ENCODE measurements at regions not wholly inside any gene's neighbourhood (a gene's known extent, or its start where the extent isn't known, plus 50 kb on each side); places are given as distances from the start of the nearest gene placed in this dataset.
"Not testable (repeated sequence)": the region's sequence is repeated elsewhere in the genome, so short reads cannot be mapped to it uniquely, and the experiment has no call there.

DNA sequence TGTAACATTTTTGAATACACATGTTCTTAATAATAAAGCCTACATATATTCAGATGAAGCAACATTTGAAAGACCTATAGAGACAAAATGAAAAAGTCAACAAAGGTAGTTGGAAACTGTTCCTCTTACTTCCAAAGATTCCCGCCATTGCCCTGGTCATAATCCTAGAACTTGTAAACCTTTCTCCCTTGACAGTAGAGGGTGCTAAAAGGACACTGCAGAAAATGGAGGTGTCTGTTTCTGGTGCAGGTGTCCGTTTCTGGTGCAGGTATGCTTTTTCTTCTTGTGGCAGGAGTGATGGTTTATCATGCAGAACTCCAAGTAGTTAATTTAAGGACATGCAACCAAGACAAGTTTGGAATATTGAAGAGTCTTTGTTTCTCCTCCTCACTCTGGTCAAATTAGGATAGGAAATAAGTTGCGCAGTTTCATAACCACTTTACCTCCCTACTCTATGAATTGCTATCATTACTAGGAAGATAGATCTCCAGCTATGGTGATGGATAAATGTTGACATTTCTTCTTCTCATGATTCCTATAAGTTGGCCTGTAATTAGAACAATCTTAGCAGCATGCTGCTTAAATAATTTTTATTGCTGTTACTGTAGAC lies 56.0 kb upstream of the FAM174A start:
- ATAC-seq: no peak

DNA sequence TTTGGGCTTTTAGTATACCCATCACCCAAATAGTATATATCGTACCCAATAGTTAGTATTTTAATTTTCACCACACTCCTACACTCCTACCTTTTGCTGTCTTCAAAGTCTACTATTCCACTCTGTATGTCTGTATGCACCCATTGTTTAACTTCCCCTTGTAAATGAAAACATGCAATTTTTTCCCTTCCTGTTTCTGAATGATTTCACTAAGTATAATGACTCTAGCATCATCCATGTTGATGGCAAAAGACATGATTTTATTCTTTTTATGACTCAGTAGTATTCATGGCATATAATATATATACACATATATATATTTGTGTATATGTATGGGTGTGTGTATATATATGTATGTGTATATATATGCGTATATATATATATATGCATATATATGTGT lies 63.1 kb upstream of the FAM174A start:
- ATAC-seq: no peak

DNA sequence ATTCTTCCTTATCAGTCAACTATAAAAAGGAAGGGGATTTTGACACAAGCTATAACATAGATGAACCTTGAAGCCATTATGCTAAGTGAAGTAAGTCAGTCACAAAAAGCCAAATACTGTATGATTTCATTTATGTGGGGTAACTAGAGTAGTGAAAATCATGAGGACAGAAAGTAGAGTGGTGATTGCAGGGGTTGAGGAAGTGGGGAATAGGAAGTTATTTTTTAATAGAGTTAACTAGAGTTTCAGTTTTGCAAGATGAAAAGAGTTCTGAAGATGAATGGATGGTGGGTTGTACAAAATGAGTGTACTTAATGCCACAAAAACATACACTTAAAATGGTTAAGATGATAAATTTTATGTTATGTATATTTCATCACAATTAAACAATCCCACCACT lies 65.4 kb upstream of the FAM174A start:
- ATAC-seq: no peak

DNA sequence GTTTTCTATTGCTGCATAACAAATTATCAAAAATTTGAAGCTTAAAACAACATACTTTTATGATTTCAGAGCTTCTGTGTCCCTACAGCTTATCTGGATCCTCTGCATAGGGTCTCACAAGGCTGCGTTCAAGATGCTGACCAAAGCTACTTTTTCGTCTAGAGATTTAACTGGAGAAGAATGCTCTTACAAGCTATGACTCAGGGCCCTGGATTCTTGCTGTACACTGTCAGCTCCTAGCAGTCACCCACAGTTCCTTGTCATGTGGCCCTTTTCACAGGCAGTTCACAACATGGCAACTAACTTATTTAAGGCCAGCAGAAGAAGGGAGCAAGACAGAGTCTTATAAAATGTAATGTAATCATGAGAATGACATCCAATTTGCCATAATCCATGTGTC lies 70.8 kb upstream of the FAM174A start:
- no peak for ATAC-seq

DNA sequence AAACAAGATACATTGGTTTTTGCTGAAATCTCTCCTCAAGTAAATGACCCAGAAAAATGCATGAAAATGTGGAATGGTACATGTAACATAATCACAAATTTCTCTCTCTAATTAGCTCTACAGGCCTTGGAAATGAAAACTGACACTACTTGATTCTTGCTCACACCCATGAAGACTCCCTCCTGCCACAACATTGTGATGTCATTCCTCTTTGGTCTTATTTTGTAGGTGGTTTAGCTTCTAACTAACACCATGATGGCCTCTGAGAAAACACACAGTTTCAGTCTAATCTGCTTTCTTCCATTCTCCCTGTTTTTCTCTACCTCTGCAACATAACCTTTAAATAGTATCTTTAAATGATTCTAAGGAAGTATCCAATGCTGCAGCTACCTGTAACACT lies 78.6 kb upstream of the FAM174A start:
- ATAC-seq: no peak

DNA sequence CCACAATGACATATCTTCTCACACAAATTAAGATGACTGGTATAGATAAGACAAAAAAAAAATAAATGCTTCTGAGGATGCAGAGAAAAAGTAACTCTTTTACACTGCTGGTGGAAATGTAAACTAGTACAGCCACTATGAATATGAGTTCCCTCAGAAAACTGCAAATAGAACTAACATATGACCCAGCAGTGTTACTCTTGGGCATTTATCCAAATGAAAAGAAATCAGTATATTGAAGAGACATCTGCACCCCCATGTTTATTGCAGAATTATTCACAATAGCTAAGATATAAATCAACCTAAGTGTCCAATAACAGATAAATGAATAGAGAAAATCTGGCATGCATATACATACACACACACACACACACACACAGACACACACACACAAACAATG lies 83.0 kb upstream of the FAM174A start:
- ATAC-seq: no peak

DNA sequence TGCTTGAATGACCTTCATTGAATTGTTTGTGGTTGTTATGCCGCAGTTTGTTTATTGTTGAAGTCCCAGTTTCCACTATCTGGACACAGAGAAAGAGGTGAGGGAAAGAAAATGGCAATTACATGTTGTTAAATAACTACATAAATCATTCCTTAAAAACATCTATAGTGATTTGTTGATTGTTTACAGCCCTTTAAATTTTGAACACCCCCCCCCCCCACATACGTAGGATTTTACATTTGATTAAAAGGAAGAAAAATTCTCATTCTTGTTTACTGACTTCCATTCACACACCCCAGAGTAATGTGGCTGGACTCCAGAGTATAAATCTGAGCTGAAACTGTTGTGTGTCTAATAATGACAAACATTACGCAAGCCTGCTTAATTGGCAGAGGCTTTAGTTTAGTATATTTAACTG lies 87.1 kb upstream of the FAM174A start:
- ATAC-seq: no peak

DNA sequence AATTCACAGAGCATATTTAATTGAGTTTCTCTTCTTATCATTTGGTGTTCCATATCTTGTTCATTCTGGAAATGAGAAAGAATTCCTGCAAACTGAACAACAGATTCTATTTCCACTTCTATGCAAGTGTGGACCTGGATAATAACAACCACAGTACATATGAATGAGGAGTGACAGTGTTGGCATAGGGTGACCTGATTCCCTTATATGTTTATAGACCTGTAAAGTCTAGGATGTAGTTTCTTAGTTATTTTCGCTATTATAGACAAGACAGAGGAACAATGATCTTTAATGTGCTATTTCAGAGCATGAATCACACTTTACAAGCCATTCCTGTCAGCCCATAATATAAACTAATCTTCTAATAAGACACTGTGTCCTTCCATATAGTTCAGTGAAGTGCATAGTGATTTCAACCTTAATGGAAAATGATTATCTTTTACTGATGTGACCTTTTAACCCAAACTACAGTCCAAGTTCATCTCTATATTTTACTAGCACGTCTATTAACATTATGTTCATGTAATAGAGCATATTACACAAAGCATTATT lies 88.2 kb upstream of the FAM174A start:
- no peak for ATAC-seq

DNA sequence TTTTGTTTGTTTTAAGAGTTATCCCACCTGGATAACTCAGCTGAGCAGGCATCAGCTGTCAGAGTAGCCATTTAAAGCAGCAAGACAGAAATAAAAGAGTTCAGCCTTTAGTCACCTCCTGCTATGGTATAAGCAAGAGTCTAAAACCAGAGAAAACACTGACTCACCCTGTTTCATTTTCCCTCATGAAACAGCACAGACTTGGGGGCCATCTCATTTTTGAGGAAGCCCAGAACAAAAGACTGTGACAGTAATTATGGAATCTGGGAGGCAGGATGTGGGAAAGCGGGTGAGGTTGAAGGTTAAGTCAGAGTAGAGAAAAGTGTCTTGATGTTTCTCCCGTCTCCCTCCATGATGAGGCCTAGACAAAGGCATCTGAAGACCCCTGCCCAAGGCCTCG lies 90.2 kb upstream of the FAM174A start:
- ATAC-seq: no peak

DNA sequence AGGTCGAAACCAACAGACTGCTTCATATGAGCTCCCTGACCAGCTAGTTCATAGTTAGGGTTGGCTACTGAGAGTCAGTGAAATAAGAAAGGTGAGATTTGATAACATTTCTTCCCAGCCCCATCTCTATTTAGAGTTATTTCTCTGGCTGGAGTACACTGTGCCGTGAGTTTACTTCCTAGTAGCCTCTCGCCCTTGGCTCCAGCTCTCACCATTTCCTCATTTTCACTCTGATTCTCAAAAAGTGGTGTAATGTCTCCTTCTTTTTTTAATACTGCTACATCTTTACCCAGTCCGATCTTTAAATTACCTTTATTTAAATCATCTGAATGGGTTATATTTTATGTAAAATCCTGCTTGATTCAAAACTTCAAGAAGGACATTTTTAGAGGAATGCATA lies 100.4 kb upstream of the FAM174A start:
- ATAC-seq: no peak

DNA sequence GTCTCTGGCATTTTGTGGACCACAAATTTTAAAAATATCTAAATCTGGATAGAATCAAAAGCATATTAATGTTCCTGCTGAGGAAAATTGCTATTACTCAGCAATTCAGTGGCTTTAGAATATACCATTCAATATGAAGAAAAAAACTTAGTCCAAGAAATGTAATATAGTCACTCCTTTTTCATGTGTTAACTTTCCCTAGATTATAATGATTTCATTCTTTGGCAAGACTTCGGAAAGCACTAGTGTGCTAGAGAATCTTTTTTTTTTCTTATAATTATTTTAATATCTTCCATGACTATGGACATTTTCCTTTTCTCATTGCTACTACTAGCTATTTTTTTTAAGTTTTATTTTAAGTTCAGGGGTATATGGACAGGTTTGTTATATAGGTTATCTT lies 102.4 kb upstream of the FAM174A start:
- no peak for ATAC-seq

DNA sequence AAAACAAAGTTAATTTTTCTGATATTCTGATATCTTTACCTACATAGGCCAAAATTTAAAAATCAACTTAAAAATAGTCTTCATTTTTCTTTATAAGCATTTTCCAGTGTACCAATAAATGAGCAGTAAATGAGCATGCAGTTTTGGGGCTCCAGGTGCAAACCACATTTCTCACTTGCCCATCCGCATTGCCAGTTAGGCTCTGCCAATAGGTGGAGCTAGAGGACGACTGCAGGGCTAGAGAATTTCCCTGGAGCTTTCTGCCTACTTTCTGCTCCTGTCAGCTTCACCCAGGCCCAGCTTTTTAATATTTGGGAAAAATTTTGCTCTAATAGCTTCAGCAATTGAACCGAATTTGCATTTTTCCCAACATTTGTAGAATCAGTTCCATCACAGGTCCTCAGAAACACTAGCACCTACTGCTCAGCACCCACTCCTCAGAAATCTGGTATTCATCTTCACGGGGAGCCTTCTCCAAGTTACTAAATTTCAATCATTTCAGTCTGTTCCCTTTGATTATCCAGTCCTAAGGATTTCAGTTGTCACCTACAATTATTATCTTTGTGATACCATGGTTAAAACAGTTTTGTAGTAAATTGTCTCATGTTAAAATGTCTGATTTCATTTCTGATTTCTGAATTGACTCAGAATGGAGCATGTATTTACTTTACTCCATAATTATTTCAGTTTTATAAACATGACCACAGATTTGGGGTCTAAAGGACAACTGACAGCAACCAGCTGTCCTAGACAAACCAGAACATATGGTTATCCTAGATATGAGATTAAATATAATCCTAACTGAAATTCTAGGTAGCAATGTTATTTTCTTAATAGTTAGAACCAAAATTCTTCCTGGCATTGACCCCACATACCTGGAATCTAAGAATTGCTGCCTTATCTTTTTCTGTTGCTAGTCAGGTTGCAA lies 104.6 kb upstream of the FAM174A start:
- ATAC-seq: no peak

DNA sequence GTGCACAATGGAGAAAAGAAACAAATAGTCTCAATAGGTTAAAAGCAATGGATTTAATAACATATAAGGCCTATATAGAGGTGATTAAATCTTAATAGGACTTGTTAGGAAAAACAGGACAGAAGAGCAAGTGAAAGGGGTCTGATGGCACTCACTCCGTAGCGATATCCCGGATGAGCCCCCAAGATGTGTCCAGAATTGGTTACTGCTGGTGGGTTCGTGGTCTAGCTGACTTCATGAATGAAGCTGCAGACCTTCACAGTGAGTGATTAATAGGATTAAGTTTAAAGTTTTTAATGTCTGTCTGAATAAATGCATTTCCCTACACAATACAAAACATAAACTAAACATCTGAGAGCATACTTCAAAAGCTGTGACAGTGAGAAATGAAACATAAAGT lies 110.4 kb upstream of the FAM174A start:
- ATAC-seq: no peak

DNA sequence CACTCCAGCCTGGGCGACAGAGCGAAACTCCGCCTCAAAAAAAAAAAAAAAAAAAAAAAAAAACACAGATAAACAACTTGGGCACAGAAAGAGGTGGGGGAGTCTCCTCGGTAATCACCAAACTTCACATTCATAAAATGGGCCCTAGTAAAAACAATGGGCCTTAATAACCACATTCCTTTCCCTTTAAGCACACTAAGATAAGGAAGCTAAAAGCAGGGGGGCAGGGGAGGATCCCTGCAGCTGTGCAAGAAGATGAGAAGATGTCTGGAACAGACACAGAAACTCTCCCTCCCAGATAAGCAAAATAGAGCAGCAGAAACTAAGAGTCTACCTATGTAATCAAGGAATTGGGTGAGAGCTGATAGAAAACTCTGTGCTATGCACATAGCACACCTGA lies 111.2 kb upstream of the FAM174A start:
- no peak for ATAC-seq

DNA sequence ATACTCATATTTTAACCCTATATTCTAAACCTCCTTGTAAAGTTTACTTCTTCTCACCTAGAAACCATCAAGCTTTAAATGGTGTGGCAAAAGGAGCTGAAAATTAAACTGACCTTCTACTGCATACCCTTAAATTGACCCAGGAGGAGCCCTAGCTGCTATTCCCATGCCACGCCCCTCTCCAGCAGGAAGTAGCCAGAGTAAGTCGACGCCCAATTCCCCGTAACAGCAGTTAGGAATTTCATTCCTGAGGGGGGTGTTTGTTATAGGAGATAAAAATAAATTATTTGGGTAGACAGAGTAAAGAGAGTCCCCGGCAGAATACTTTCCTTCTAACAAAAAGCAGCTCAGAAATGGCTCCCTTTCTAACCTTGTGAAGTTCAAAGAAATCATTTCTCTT lies 111.8 kb upstream of the FAM174A start:
- ATAC-seq: no peak

DNA sequence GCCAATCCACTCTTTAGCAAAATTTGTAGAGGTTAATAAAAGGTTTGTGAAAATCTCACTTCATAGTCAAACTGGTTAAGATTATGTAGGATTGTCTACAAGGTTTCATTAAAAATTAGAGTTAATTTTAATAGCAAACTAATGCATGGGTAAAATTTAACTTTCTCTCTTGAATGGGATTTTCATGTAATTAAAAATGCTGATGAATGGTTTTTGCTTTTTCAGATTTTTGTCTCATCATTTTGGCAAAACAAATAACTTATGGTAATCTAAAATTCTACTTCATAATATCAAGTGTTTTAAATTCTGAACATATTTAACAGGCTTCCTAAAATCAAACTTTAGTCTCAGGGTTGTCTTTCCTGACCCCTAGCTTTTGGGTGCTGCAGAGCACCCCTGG lies 113.8 kb upstream of the FAM174A start:
- no peak for ATAC-seq

DNA sequence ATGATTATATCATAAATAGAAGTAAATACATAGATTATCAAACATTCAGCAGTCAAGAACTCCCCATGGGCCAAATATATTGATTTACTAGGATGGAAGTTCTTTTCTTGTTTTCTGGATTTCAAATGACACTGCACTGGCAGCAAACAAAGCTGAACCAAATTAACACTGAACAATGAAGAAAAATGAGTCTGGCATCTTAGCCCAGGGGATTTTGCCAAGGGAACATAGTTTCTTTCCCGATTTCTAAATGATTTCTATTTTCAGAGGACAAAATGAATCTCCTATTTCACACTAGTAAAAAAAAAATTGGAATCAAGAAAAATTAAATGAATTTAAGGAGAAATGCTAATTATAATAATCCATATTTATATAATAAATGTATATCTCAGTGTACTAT lies 116.9 kb upstream of the FAM174A start:
- ATAC-seq: no peak

DNA sequence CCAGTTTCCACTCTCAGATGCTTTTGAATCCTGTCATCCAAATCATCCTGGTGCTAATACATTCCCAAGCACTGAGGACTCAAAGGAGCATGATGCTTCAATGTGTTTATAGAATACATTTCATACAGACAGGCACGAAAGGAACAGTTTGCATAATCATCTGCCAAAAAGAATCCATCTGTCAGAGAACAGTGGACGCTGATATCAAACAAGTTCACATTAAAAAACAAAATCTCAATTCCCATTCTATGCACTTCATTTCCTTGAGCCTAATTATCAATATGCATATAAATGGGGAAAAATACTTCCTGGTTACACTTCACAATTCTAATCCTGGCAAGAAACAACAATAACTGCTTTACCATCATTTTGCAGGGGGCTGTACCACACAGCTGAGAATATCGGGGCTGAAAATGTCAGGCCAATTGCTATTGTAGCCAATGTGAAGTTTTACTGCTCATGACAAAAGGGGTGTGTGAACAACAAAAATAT lies 125.5 kb upstream of the FAM174A start:
- no peak for ATAC-seq

DNA sequence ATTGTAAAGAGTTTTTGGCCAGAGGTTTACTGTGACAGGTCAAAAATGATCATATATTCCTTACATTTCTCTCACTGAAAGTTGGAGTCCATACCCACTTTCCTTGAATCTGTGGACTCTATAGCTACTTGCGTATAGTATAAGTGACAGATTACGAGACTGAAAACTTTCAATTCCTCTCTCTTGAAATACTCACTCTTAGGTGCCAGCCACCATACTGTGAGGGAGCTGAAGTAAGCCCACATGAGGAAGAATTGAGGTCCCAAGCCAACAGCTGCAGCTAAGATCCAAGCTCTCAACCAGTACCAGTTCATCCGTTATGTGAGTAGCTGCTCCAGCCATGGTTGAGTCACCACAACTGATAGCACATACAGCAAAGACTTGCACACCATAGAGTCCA lies 128.1 kb upstream of the FAM174A start:
- ATAC-seq: no peak

DNA sequence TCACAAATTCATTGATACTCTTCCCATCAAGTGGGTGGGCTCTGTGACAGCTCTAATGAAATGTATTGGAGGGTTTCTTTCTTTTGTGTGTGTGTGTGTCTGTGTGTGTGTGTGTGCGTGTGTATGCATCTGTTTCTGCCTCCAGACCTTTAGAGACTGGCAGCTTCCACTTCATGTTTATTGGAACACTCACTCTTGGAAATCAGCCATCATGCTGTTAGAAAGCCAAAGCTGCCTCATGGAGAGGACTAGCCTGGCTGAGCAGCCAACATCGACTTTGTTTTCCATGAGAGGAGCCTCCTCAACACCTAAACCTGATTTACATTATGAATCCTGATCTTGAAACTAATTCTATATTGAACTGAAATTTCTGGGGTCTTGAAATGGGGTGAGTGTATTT lies 128.5 kb upstream of the FAM174A start:
- ATAC-seq: no peak

DNA sequence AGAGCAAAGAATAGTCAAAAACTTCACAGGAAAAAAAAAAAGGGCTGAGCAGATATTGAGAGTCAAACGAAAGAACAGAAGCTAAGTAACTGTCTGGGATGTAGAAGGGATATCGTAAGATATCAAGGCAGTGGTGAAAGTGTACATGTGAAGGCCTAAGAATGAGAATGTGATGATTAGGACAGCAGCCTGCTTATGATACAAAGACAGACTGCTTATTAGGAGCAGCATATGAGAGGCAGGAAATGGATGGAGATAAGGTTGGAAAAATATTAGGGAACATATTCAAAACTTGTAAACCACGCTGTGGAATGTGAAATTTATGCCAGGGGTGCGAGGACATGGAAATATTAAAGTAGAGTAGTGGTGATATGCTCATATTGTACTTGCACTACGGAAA lies 133.1 kb upstream of the FAM174A start:
- ATAC-seq: no peak

DNA sequence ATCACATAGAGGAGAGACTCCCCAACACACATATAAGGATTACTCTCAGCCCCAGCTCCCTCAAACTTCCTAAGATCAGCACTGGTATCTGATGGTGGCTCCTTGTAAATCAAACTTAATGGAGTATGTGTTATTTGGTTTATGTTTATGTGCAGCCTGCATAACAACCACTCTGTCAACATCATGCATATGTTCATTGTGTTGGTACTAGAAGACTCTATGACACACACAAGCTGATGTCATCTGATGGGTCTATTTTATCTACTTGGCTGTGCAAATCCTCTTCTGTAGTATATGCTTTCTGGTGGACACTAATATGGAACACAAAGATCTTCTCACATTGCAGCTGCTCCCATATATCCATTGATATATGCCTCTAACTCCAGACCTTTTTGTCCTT lies 134.0 kb upstream of the FAM174A start:
- no peak for ATAC-seq

DNA sequence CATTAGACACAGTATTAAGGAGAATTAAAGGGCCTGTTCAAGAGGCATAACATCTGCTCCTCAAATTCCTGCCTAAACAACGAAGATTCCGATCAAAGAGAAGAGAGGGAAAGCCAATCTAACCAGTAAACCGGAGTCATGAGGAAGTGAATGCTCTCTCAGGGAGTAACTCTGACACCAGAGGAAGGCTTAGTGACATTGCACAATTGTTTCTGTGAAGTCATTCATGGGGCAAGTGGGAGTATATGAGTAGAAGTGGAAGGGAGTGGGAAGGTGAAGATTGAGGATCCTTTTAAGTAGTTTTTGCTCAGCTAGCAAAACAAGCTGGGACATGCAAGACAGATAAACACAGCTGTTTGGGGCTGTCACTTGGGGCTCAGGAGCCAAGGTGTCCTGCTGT lies 136.4 kb upstream of the FAM174A start:
- not testable (repeated sequence) for ATAC-seq

DNA sequence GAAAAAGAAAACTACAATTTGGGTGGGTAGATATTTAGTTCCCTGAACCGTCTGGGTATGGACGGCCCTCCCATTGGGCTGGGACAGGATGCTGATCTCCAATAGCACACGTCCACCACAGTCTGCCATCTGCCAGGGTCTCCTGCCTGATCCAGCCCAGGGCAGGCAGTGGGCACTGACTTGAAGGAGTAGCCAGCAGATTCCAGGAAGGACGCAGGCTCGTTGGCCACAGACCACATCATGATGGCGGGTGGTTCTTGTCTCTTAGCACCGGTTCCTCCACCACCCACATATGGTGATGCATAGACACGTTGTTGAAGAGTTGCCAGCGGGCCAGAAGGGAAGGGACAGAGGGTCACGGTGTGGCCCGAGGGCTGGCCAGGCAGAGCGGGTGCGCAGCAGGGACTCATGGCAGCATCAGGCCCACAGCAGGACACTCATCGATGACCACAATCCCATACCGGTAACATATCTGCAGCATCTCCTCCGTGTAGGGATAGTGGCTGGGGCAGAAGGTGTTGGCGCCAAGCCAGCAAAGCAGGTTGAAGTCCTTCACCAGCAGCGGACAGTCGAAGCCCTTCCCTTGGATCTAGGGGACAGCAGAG lies 155.8 kb upstream of the FAM174A start:
- ATAC-seq: not testable (repeated sequence)

Measured in activated CD4-positive, CD25-positive, alpha-beta regulatory T cell treated with anti-CD3 and anti-CD28 coated beads, Interleukin-2, amount 50 U/mL, for 24 hours (primary cell).